H9 (cell line): ENCODE measurements at regions not wholly inside any gene's neighbourhood (a gene's known extent, or its start where the extent isn't known, plus 50 kb on each side); places are given as distances from the start of the nearest gene placed in this dataset.

Experiments
- DNase-seq: peaks from one replicate; pipeline ENCODE4 v3.0.0-alpha.2; 2017
- H2AFZ ChIP-seq: one replicate; pipeline ENCODE4 v1.6.1; 2013; ENCODE audit warnings: mild to moderate bottlenecking, low read length, control low read depth, moderate library complexity
- H2AK5ac ChIP-seq: 2 replicates; pipeline ENCODE4 v1.6.1; 2013; ENCODE audit warnings: low read length, control low read depth, mixed read lengths; ENCODE audit not compliant: insufficient read length
- H2BK120ac ChIP-seq: one replicate; pipeline ENCODE4 v1.6.1; 2013; ENCODE audit warnings: low read depth, mild to moderate bottlenecking, low read length, control low read depth, inconsistent platforms; ENCODE audit not compliant: poor library complexity, severe bottlenecking
- H2BK12ac ChIP-seq: 2 replicates; pipeline ENCODE4 v1.6.1; 2013; ENCODE audit warnings: low read length, control low read depth, mixed read lengths, low read depth; ENCODE audit not compliant: insufficient read length
- H2BK15ac ChIP-seq: 2 replicates; pipeline ENCODE4 v1.6.1; 2013; ENCODE audit warnings: low read depth, low read length, control low read depth
- H2BK20ac ChIP-seq: one replicate; pipeline ENCODE4 v1.6.1; 2013; ENCODE audit warnings: low read depth, mild to moderate bottlenecking, low read length, control low read depth, inconsistent platforms; ENCODE audit not compliant: poor library complexity, severe bottlenecking
- H2BK5ac ChIP-seq: 2 replicates; pipeline ENCODE4 v1.6.1; 2013; ENCODE audit warnings: low read length, control low read depth, mixed read lengths; ENCODE audit not compliant: insufficient read length
- H3K14ac ChIP-seq: 2 replicates; pipeline ENCODE4 v1.6.1; 2013; ENCODE audit warnings: low read length, control low read depth; ENCODE audit not compliant: insufficient read depth
- H3K18ac ChIP-seq: 2 replicates; pipeline ENCODE4 v1.6.1; 2013; ENCODE audit warnings: low read depth, mild to moderate bottlenecking, mixed read lengths, low read length, control low read depth; ENCODE audit not compliant: insufficient read length
- H3K23ac ChIP-seq: 2 replicates; pipeline ENCODE4 v1.6.1; 2013; ENCODE audit warnings: low read length, control low read depth, mixed read lengths, low read depth; ENCODE audit not compliant: insufficient read length
- H3K23me2 ChIP-seq: 2 replicates; pipeline ENCODE4 v1.6.1; 2013; ENCODE audit warnings: low read depth, mild to moderate bottlenecking, mixed read lengths, low read length, control low read depth; ENCODE audit not compliant: insufficient read length, poor library complexity, severe bottlenecking
- H3K27ac ChIP-seq: 2 replicates; pipeline ENCODE4 v1.5.1; 2013; ENCODE audit warnings: low read length, control low read depth, mixed read lengths, low read depth; ENCODE audit not compliant: insufficient read length
- H3K27me3 ChIP-seq: 2 replicates; pipeline ENCODE4 v1.6.1; 2013; ENCODE audit warnings: low read length, control low read depth, inconsistent platforms; ENCODE audit not compliant: insufficient read depth
- H3K4ac ChIP-seq: 2 replicates; pipeline ENCODE4 v1.6.1; 2013; ENCODE audit warnings: low read depth, mild to moderate bottlenecking, control low read depth, inconsistent platforms, low read length, moderate library complexity
- H3K4me1 ChIP-seq: 2 replicates; pipeline ENCODE4 v1.6.1; 2013; ENCODE audit warnings: low read length, control low read depth, inconsistent platforms; ENCODE audit not compliant: insufficient read depth
- H3K4me2 ChIP-seq: 2 replicates; pipeline ENCODE4 v1.6.1; 2013; ENCODE audit warnings: low read length, control low read depth, mixed read lengths; ENCODE audit not compliant: insufficient read length, insufficient read depth
- H3K56ac ChIP-seq: 2 replicates; pipeline ENCODE4 v1.6.1; 2013; ENCODE audit warnings: low read depth, mild to moderate bottlenecking, mixed read lengths, low read length, control low read depth; ENCODE audit not compliant: insufficient read length
- H3K79me1 ChIP-seq: 2 replicates; pipeline ENCODE4 v1.6.1; 2013; ENCODE audit warnings: low read depth, mild to moderate bottlenecking, moderate library complexity, low read length, control low read depth, inconsistent platforms; ENCODE audit not compliant: insufficient read depth, poor library complexity, severe bottlenecking
- H3K79me2 ChIP-seq: 2 replicates; pipeline ENCODE4 v1.6.1; 2013; ENCODE audit warnings: low read length, control low read depth, inconsistent platforms; ENCODE audit not compliant: insufficient read depth
- H3K9ac ChIP-seq: 2 replicates; pipeline ENCODE4 v1.6.1; 2013; ENCODE audit warnings: low read length, control low read depth, mixed read lengths; ENCODE audit not compliant: insufficient read length; ENCODE audit errors: extremely low read depth
- H3K9me3 ChIP-seq: one replicate; pipeline ENCODE4 v1.6.1; 2013; ENCODE audit warnings: low read depth, low read length, inconsistent platforms; ENCODE audit not compliant: control insufficient read depth
- H3T11ph ChIP-seq: one replicate; pipeline ENCODE4 v1.6.1; 2013; ENCODE audit warnings: mild to moderate bottlenecking, low read length, control low read depth, inconsistent platforms
- H4K20me1 ChIP-seq: one replicate; pipeline ENCODE4 v1.6.1; 2013; ENCODE audit not compliant: control insufficient read depth, insufficient read length, insufficient read depth
- H4K5ac ChIP-seq: 2 replicates; pipeline ENCODE4 v1.6.1; 2013; ENCODE audit warnings: low read depth, mild to moderate bottlenecking, mixed read lengths, low read length, control low read depth; ENCODE audit not compliant: insufficient read length
- H4K8ac ChIP-seq: replicated peaks from 2 replicates; pipeline ENCODE4 v1.6.1; 2013; ENCODE audit warnings: low read length, control low read depth, mixed read lengths, low read depth; ENCODE audit not compliant: insufficient read length
- H4K91ac ChIP-seq: 2 replicates; pipeline ENCODE4 v1.6.1; 2013; ENCODE audit warnings: low read depth, mild to moderate bottlenecking, moderate library complexity, mixed read lengths, low read length, control low read depth; ENCODE audit not compliant: insufficient read length
- H3K27ac Mint-ChIP-seq, 3 experiments: 2 replicates in 2 of 3; 3 replicates in 1 of 3; pipeline ENCODE4 v1.8.0; 2020 to 2021; ENCODE audit warnings: mixed read lengths in 3 of 3, mild to moderate bottlenecking in 1 of 3, moderate library complexity in 1 of 3
- H3K27me3 Mint-ChIP-seq: 2 replicates; pipeline ENCODE4 v1.8.0; 2021; ENCODE audit warnings: low read depth, mild to moderate bottlenecking, moderate library complexity, mixed read lengths
- H3K36me3 Mint-ChIP-seq, 3 experiments: 2 replicates in 2 of 3; 3 replicates in 1 of 3; pipeline ENCODE4 v1.8.0; 2020 to 2021; ENCODE audit warnings: low read depth in 3 of 3, mixed read lengths in 3 of 3; ENCODE audit not compliant: insufficient read depth in 1 of 3
- H3K4me1 Mint-ChIP-seq, 2 experiments: 2 replicates each; pipeline ENCODE4 v1.8.0; 2020; ENCODE audit warnings: mixed read lengths in 2 of 2
- H3K4me3 Mint-ChIP-seq, 2 experiments: 2 replicates in 1 of 2; 3 replicates in 1 of 2; pipeline ENCODE4 v1.8.0; 2020 to 2021; ENCODE audit warnings: mild to moderate bottlenecking in 2 of 2, mixed read lengths in 2 of 2, moderate library complexity in 1 of 2
- H3K9me3 Mint-ChIP-seq, 2 experiments: 2 replicates in 1 of 2; 3 replicates in 1 of 2; pipeline ENCODE4 v1.8.0; 2020; ENCODE audit warnings: mild to moderate bottlenecking in 2 of 2, mixed read lengths in 2 of 2, moderate library complexity in 1 of 2
- CTCF ChIP-seq: fragments of 200-600 bp; sonication (generic); conservative IDR thresholded peaks from 3 replicates; pipeline ENCODE4 v1.8.0; 2021; ENCODE audit warnings: antibody characterized with exemption, mild to moderate bottlenecking
- WGBS: extraction: QIAGEN DNeasy Blood & Tissue Kit; methylation state at CpG from one replicate; pipeline ENCODE4 v1.1.7; 2013; ENCODE audit warnings: missing lambda C conversion rate, low lambda C conversion rate, mixed read lengths; ENCODE audit not compliant: insufficient read length; ENCODE audit errors: extremely low coverage; 5-methylcytosine and 5-hydroxymethylcytosine counted together

GRCh38 chr15:98266295-98266694 lies 305.8 kb downstream of the ARRDC4 start:
- H4K20me1 ChIP-seq = no peaks in the 10 kb centered on the region
- H2BK5ac ChIP-seq = no peak overlapping the region
- no CpG with 5 or more reads among the region's 9 CpGs for WGBS
- H3K56ac ChIP-seq = no peak overlapping the region
- Mint-ChIP-seq H3K27me3 (peaks cover 3% of the 10 kb centered on the region; the same call in 1 of the 2 replicates), H3K27ac (no peak overlapping the region; a peak in 1 of 7 replicates), H3K4me1 (no peaks in the 10 kb centered on the region), H3K9me3 (peaks cover 7 to 18% of the 10 kb centered on the region in 2 experiments; a peak in 4 of 5 replicates), H3K36me3 (peaks cover 0 to 5% (median 2%) of the 10 kb centered on the region in 3 experiments; a peak in 3 of 7 replicates), H3K4me3 (no peak overlapping the region)
- no peak overlapping the region for H3K18ac ChIP-seq
- no peak overlapping the region for H3K4ac ChIP-seq
- no peak for TF ChIP-seq CTCF
- H2AK5ac ChIP-seq = no peak overlapping the region
- no peaks in the 10 kb centered on the region for H3K79me2 ChIP-seq
- H3K9me3 ChIP-seq = no peaks in the 10 kb centered on the region
- H2BK20ac ChIP-seq = no peak overlapping the region
- H3K79me1 ChIP-seq = no peaks in the 10 kb centered on the region
- no peak overlapping the region for H3K27ac ChIP-seq
- H3T11ph ChIP-seq = no peak overlapping the region
- no peak overlapping the region for H3K14ac ChIP-seq
- H2AFZ ChIP-seq = no peak overlapping the region
- H3K23ac ChIP-seq = no peak overlapping the region
- H4K91ac ChIP-seq = no peak overlapping the region
- H4K8ac ChIP-seq = no peak overlapping the region
- H2BK120ac ChIP-seq = no peak overlapping the region
- no peak overlapping the region for H3K9ac ChIP-seq
- no peaks in the 10 kb centered on the region for H3K23me2 ChIP-seq
- no peak overlapping the region for H3K4me2 ChIP-seq
- H3K27me3 ChIP-seq = no peaks in the 10 kb centered on the region
- no peak overlapping the region for H2BK15ac ChIP-seq
- no peaks in the 10 kb centered on the region for H3K4me1 ChIP-seq
- H4K5ac ChIP-seq = no peak overlapping the region
- no peak for DNase-seq
- H2BK12ac ChIP-seq = no peak overlapping the region
